ENCODE measurements at regions not wholly inside any gene's neighbourhood (a gene's known extent, or its start where the extent isn't known, plus 50 kb on each side); places are given as distances from the start of the nearest gene placed in this dataset.
"Not testable (repeated sequence)": the region's sequence is repeated elsewhere in the genome, so short reads cannot be mapped to it uniquely, and the experiment has no call there.

GRCh38 chr6:26185004-26185403, 97.8 kb downstream of the HFE start:
- H3K4me1 Mint-ChIP-seq (ENCODE audit: low read depth): peaks cover 45% of the 10 kb centered on the region
- no peak for DNase-seq
- peak overlapping the region; percentile 76 for H3K4me3 Mint-ChIP-seq
- peaks cover 2% of the 10 kb centered on the region for H3K36me3 Mint-ChIP-seq (ENCODE audit: low read depth)
- CTCF ChIA-PET: interaction anchor here (3.2 kb wide), 1 partner anchor 13 kb away, joined by 24 read pairs; a partner anchor contains a TSS
- intact Hi-C loops (cut with micrococcal nuclease): no loop called here
- H3K27ac Mint-ChIP-seq: peak overlapping the region; percentile 84
- no peak for TF ChIP-seq CTCF (IDR thresholded peaks at IDR 0.05)
- ATAC-seq: no peak
- H3K27me3 Mint-ChIP-seq: peaks cover 2% of the 10 kb centered on the region
- POLR2A ChIA-PET: interaction anchor here (1.0 to 20.3 kb wide), 9 partner anchors 12 to 87 kb away, joined by 4 to 883 read pairs (median 36); a partner anchor contains a TSS
- H3K9me3 Mint-ChIP-seq: peaks cover 2% of the 10 kb centered on the region

- Mint-ChIP-seq H3K9me3 (peaks cover 2% of the 10 kb centered on the region), H3K4me1 (ENCODE audit: low read depth) (peaks cover 38% of the 10 kb centered on the region), H3K36me3 (ENCODE audit: low read depth) (peaks cover 2% of the 10 kb centered on the region), H3K4me3 (no peak overlapping the region), H3K27me3 (peaks cover 2% of the 10 kb centered on the region), H3K27ac (no peak overlapping the region)
- intact Hi-C loops (cut with micrococcal nuclease): no loop called here
- no peak for TF ChIP-seq CTCF (IDR thresholded peaks at IDR 0.05)
- ATAC-seq: no peak
- ChIA-PET POLR2A (interaction anchor here (0.7 to 20.3 kb wide), 8 partner anchors 11 to 1262 kb away, joined by 3 to 883 read pairs (median 58); a partner anchor contains a TSS), CTCF (no interaction called here)
- no peak for DNase-seq
These were observed 98.6 kb downstream of the HFE start for GRCh38 chr6:26185802-26186201.

GRCh38 chr6:26186652-26187051, 99.4 kb downstream of the HFE start:
- peaks cover 2% of the 10 kb centered on the region for H3K9me3 Mint-ChIP-seq
- H3K27ac Mint-ChIP-seq: no peak overlapping the region
- no peak overlapping the region for H3K4me3 Mint-ChIP-seq

GRCh38 chr6:26187292-26187691, 100.1 kb downstream of the HFE start:
- ATAC-seq (no peak), DNase-seq (no peak)
- Mint-ChIP-seq H3K4me1 (ENCODE audit: low read depth) (peaks cover 33% of the 10 kb centered on the region), H3K27ac (peak overlapping the region; percentile 16), H3K27me3 (peaks cover 2% of the 10 kb centered on the region), H3K4me3 (peak overlapping the region; percentile 11), H3K36me3 (ENCODE audit: low read depth) (peaks cover 2% of the 10 kb centered on the region), H3K9me3 (peaks cover 2% of the 10 kb centered on the region)
- CTCF ChIA-PET: no interaction called here
- POLR2A ChIA-PET: interaction anchor here (0.5 to 20.3 kb wide), 14 partner anchors 9 to 132 kb away, joined by 3 to 883 read pairs (median 26); a partner anchor contains a TSS
- intact Hi-C loops (cut with micrococcal nuclease): no loop called here
- TF ChIP-seq CTCF (IDR thresholded peaks at IDR 0.05): no peak

More at GRCh38 chr6:26186652-26187051, 99.4 kb downstream of the HFE start:
- TF ChIP-seq CTCF (IDR thresholded peaks at IDR 0.05): no peak
- ChIA-PET POLR2A (interaction anchor here (0.6 to 20.3 kb wide), 13 partner anchors 9 to 1262 kb away, joined by 3 to 883 read pairs (median 43); a partner anchor contains a TSS), CTCF (no interaction called here)
- Mint-ChIP-seq H3K27me3 (peaks cover 2% of the 10 kb centered on the region), H3K36me3 (ENCODE audit: low read depth) (peaks cover 2% of the 10 kb centered on the region), H3K4me1 (ENCODE audit: low read depth) (peaks cover 33% of the 10 kb centered on the region)
- DNase-seq (no peak), ATAC-seq (no peak)
- intact Hi-C loops (cut with micrococcal nuclease): no loop called here

GRCh38 chr6:26187981-26188635, 100.9 kb downstream of the HFE start:
- ChIA-PET POLR2A (interaction anchor here (0.7 to 20.3 kb wide), 30 partner anchors 9 to 1636 kb away, joined by 3 to 883 read pairs (median 6); a partner anchor contains a TSS), CTCF (interaction anchor here (0.9 to 2.1 kb wide), 8 partner anchors 10 to 162 kb away, joined by 3 to 12 read pairs (median 6); a partner anchor contains a TSS)
- peak; percentile 32 for ATAC-seq
- Mint-ChIP-seq H3K4me3 (peak overlapping the region; percentile 84), H3K9me3 (peaks cover 2% of the 10 kb centered on the region), H3K27ac (peak overlapping the region; percentile 94), H3K27me3 (peaks cover 2% of the 10 kb centered on the region), H3K36me3 (ENCODE audit: low read depth) (peaks cover 2% of the 10 kb centered on the region), H3K4me1 (ENCODE audit: low read depth) (peaks cover 33% of the 10 kb centered on the region)
- TF ChIP-seq CTCF (IDR thresholded peaks at IDR 0.05): no peak
- DNase-seq: peak; percentile 80
- intact Hi-C loops (cut with micrococcal nuclease): no loop called here

GRCh38 chr6:26191512-26191911, 104.3 kb downstream of the HFE start:
- ATAC-seq, DNase-seq, H3K27me3 Mint-ChIP-seq, H3K4me3 Mint-ChIP-seq, H3K9me3 Mint-ChIP-seq, H3K27ac Mint-ChIP-seq: not testable (repeated sequence)
- ChIA-PET CTCF (interaction anchor here (1.5 kb wide), 1 partner anchor 16 kb away, joined by 4 read pairs; no protein-coding TSS in a partner anchor), POLR2A (interaction anchor here (0.8 to 20.3 kb wide), 10 partner anchors 6 to 956 kb away, joined by 3 to 883 read pairs (median 36); a partner anchor contains a TSS)
- Mint-ChIP-seq H3K36me3 (ENCODE audit: low read depth) (peaks cover 12% of the 10 kb centered on the region), H3K4me1 (ENCODE audit: low read depth) (peaks cover 36% of the 10 kb centered on the region)
- intact Hi-C loops (cut with micrococcal nuclease): loop anchor here (10.0 kb wide), 1 partner anchor 67 kb away; a partner anchor contains a TSS

All from activated CD8-positive, alpha-beta T cell treated with anti-CD3 and anti-CD28 coated beads for 36 hours (primary cell).